DOHH2 (cell line): ENCODE measurements at regions not wholly inside any gene's neighbourhood (a gene's known extent, or its start where the extent isn't known, plus 50 kb on each side); places are given as distances from the start of the nearest gene placed in this dataset.

Experiments
- H3F3A ChIP-seq: fragments of 200-600 bp; sonication (generic), shearing (Covaris generic); 2 replicates; pipeline ENCODE4 v1.6.0; 2016; ENCODE audit warnings: antibody characterized with exemption, mild to moderate bottlenecking; ENCODE audit not compliant: control insufficient read depth, insufficient read depth
- H3K27ac ChIP-seq: fragments of 200-600 bp; sonication (generic); 2 replicates; pipeline ENCODE4 v1.5.1; 2014; ENCODE audit warnings: low read depth, mild to moderate bottlenecking, low read length, moderate library complexity
- H3K27me3 ChIP-seq: fragments of 200-600 bp; sonication (generic); 2 replicates; pipeline ENCODE4 v1.6.1; 2014; ENCODE audit warnings: mild to moderate bottlenecking, low read length, mixed read lengths; ENCODE audit not compliant: control insufficient read depth
- H3K36me3 ChIP-seq: fragments of 200-600 bp; sonication (generic); 2 replicates; pipeline ENCODE4 v1.6.1; 2014; ENCODE audit warnings: mild to moderate bottlenecking, low read length, moderate library complexity, mixed read lengths; ENCODE audit not compliant: control insufficient read depth
- H3K4me1 ChIP-seq: fragments of 200-600 bp; sonication (generic); 2 replicates; pipeline ENCODE4 v1.6.1; 2014; ENCODE audit warnings: mild to moderate bottlenecking, low read length, mixed read lengths; ENCODE audit not compliant: control insufficient read depth
- H3K4me2 ChIP-seq: fragments of 200-600 bp; sonication (generic); 2 replicates; pipeline ENCODE4 v1.6.0; 2014; ENCODE audit warnings: mild to moderate bottlenecking, low read length, moderate library complexity
- H3K4me3 ChIP-seq: fragments of 200-600 bp; sonication (generic); 2 replicates; pipeline ENCODE4 v1.5.1; 2014; ENCODE audit warnings: mild to moderate bottlenecking, low read length, mixed read lengths
- H3K79me2 ChIP-seq: fragments of 200-600 bp; sonication (generic); 2 replicates; pipeline ENCODE4 v1.6.1; 2014; ENCODE audit warnings: mild to moderate bottlenecking, low read length, mixed read lengths; ENCODE audit not compliant: control insufficient read depth
- H3K9me2 ChIP-seq: fragments of 200-600 bp; sonication (generic); replicated peaks from 2 replicates; pipeline ENCODE4 v1.6.1; 2014; ENCODE audit warnings: mild to moderate bottlenecking, low read length, mixed read lengths; ENCODE audit not compliant: control insufficient read depth
- H3K9me3 ChIP-seq: fragments of 200-600 bp; sonication (generic); 2 replicates; pipeline ENCODE4 v1.6.1; 2014; ENCODE audit warnings: antibody characterized with exemption, low read length, mixed read lengths; ENCODE audit not compliant: control insufficient read depth, insufficient read depth
- H4K20me1 ChIP-seq: fragments of 200-600 bp; sonication (generic); 2 replicates; pipeline ENCODE4 v1.6.0; 2014; ENCODE audit warnings: low read depth, mild to moderate bottlenecking, antibody characterized with exemption, low read length, moderate library complexity; ENCODE audit not compliant: control insufficient read depth, insufficient read depth
- CTCF ChIP-seq: fragments of 200-600 bp; sonication (generic); IDR thresholded peaks from one replicate; pipeline ENCODE4 v1.5.1; 2014; ENCODE audit warnings: antibody characterized with exemption, mild to moderate bottlenecking, low read depth, low read length; ENCODE audit not compliant: poor library complexity, severe bottlenecking
- EZH2phosphoT487 ChIP-seq: fragments of 200-600 bp; sonication (generic); IDR thresholded peaks from 2 replicates; pipeline ENCODE4 v1.6.1; 2017; ENCODE audit warnings: borderline replicate concordance, mild to moderate bottlenecking, antibody characterized with exemption, low read length, moderate library complexity, mixed read lengths

- Histone ChIP-seq H3K79me2 (no peaks in the 10 kb centered on the region), H3K36me3 (no peaks in the 10 kb centered on the region), H3K27me3 (no peaks in the 10 kb centered on the region), H3K27ac (no peak overlapping the region), H4K20me1 (no peaks in the 10 kb centered on the region), H3K4me3 (no peak overlapping the region), H3K9me3 (peaks cover 3% of the 10 kb centered on the region; the same call in 1 of the 2 replicates), H3K4me1 (no peaks in the 10 kb centered on the region), H3K9me2 (no peaks in the 10 kb centered on the region), H3F3A (no peaks in the 10 kb centered on the region), H3K4me2 (no peak overlapping the region)
- TF ChIP-seq CTCF (no peak), EZH2phosphoT487 (no peak)
Observed at GRCh38 chr3:118473343-118473742, 561.3 kb downstream of the IGSF11 start.

GRCh38 chr3:118476885-118477618 is 557.6 kb downstream of the IGSF11 start:
- H3K36me3 ChIP-seq, result no peaks in the 10 kb centered on the region
- no peaks in the 10 kb centered on the region for H4K20me1 ChIP-seq
- H3K4me1 ChIP-seq, result no peaks in the 10 kb centered on the region
- H3F3A ChIP-seq, result no peaks in the 10 kb centered on the region
- H3K79me2 ChIP-seq, result no peaks in the 10 kb centered on the region
- peaks cover 3% of the 10 kb centered on the region; the same call in 1 of the 2 replicates for H3K9me3 ChIP-seq
- no peak overlapping the region for H3K4me3 ChIP-seq
- no peaks in the 10 kb centered on the region for H3K9me2 ChIP-seq
- no peak overlapping the region for H3K27ac ChIP-seq
- no peaks in the 10 kb centered on the region for H3K27me3 ChIP-seq
- TF ChIP-seq EZH2phosphoT487 (no peak), CTCF (no peak)
- no peak overlapping the region for H3K4me2 ChIP-seq

- H4K20me1 ChIP-seq, result no peaks in the 10 kb centered on the region
- H3K9me3 ChIP-seq, result peaks cover 3% of the 10 kb centered on the region; the same call in 1 of the 2 replicates
- TF ChIP-seq EZH2phosphoT487, result no peak
- no peak for TF ChIP-seq CTCF
- H3K4me1 ChIP-seq, result no peaks in the 10 kb centered on the region
- no peak overlapping the region for H3K27ac ChIP-seq
- no peaks in the 10 kb centered on the region for H3F3A ChIP-seq
- no peaks in the 10 kb centered on the region for H3K79me2 ChIP-seq
- no peaks in the 10 kb centered on the region for H3K9me2 ChIP-seq
- H3K36me3 ChIP-seq, result no peaks in the 10 kb centered on the region
- H3K4me2 ChIP-seq, result no peak overlapping the region
- H3K4me3 ChIP-seq, result no peak overlapping the region
- no peaks in the 10 kb centered on the region for H3K27me3 ChIP-seq
Observed at GRCh38 chr3:118477768-118478167, 556.9 kb downstream of the IGSF11 start.
